ENCODE measurements at regions not wholly inside any gene's neighbourhood (a gene's known extent, or its start where the extent isn't known, plus 50 kb on each side); places are given as distances from the start of the nearest gene placed in this dataset.

DNA sequence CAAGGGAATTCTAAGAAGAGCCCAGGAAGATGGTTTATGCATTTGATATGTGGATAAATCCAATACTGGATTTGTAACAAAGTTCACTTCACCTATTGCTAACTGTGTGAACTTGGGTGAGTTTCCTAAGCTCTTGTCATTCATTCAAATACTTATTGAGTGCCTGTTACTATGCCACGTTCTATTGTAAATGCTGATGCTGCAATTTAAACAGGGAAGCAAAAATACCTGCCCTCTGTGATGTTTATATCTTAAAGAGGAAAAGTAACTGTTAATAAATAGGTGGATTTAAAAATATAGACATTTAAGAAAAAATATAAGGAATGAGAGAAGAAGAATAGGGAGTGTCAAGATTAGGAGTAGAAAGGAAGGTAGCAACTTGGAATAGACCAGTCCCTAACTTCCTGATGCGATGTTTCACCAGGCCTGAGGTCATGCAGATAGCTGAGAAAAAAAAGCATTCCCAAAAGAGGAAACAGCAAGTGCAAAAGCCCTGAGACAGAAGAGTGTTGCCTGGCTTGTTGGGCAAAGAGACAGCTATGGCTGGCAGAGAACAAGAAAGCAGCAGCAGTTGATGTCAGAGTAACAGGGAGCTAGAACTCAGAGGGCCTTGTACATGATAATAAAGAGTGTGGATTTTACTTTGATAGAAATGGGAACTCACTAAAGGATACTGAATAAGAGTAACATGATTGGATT, 54.3 kb upstream of the TCF21 start:
- TF ChIP-seq, protein P1, sequence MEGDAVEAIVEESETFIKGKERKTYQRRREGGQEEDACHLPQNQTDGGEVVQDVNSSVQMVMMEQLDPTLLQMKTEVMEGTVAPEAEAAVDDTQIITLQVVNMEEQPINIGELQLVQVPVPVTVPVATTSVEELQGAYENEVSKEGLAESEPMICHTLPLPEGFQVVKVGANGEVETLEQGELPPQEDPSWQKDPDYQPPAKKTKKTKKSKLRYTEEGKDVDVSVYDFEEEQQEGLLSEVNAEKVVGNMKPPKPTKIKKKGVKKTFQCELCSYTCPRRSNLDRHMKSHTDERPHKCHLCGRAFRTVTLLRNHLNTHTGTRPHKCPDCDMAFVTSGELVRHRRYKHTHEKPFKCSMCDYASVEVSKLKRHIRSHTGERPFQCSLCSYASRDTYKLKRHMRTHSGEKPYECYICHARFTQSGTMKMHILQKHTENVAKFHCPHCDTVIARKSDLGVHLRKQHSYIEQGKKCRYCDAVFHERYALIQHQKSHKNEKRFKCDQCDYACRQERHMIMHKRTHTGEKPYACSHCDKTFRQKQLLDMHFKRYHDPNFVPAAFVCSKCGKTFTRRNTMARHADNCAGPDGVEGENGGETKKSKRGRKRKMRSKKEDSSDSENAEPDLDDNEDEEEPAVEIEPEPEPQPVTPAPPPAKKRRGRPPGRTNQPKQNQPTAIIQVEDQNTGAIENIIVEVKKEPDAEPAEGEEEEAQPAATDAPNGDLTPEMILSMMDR (IDR thresholded peaks at IDR 0.05), result no peak
- TF ChIP-seq POLR2A (IDR thresholded peaks at IDR 0.05) (no peak), EP300 (IDR thresholded peaks at IDR 0.05) (no peak), POLR2AphosphoS5 (IDR thresholded peaks at IDR 0.05) (no peak)

Measured in gastroesophageal sphincter (tissue), 3 donors.